ENCODE measurements at regions not wholly inside any gene's neighbourhood (a gene's known extent, or its start where the extent isn't known, plus 50 kb on each side); places are given as distances from the start of the nearest gene placed in this dataset.
A peak's percentile ranks its signal among the peaks of the same experiment; 100 is the strongest.

- no CpG with 5 or more reads among the region's 3 CpGs for WGBS (ENCODE audit: extremely low coverage, insufficient coverage, insufficient read length)
Measured at GRCh38 chr2:237261327-237261726, 152.6 kb downstream of the COL6A3 start.

GRCh38 chr2:237262838-237263771 is 150.9 kb downstream of the COL6A3 start:
- Histone ChIP-seq H2BK12ac (ENCODE audit: low read length) (peak overlapping the region; percentile 88), H3K4me1 (ENCODE audit: control insufficient read depth in 1 of 2, insufficient read depth in 2 of 2, low read length in 2 of 2) (peaks cover 3 to 4% of the 10 kb centered on the region in 2 experiments), H3K36me3 (ENCODE audit: control insufficient read depth in 1 of 2, insufficient read depth in 2 of 2, low read length in 2 of 2) (no peaks in the 10 kb centered on the region), H2BK5ac (ENCODE audit: low read depth, low read length, poor library complexity) (no peak overlapping the region), H4K91ac (ENCODE audit: low read depth, low read length) (peak overlapping the region; percentile 60), H3K14ac (ENCODE audit: low read length) (no peak overlapping the region), H3K18ac (ENCODE audit: low read length) (no peak overlapping the region), H3K23ac (ENCODE audit: low read length) (no peak overlapping the region), H2BK120ac (ENCODE audit: insufficient read depth, low read length, poor library complexity) (no peak overlapping the region), H3K4ac (ENCODE audit: low read depth, low read length) (no peak overlapping the region), H3K9me3 (ENCODE audit: insufficient read depth, low read depth, low read length) (no peaks in the 10 kb centered on the region), H2AFZ (ENCODE audit: insufficient read depth, low read length, poor library complexity) (no peak overlapping the region), H3K4me3 (ENCODE audit: low read depth, low read length) (no peak overlapping the region), H4K12ac (ENCODE audit: low read depth, low read length) (no peak overlapping the region), H3K27me3 (ENCODE audit: insufficient read depth, low read length) (no peaks in the 10 kb centered on the region), H3K79me1 (ENCODE audit: low read length) (peaks cover 25% of the 10 kb centered on the region), H4K8ac (ENCODE audit: low read depth, low read length) (peak overlapping the region; percentile 52), H3K9ac (ENCODE audit: low read length) (no peak overlapping the region), H3K27ac (ENCODE audit: low read depth, low read length) (no peak overlapping the region), H3K4me2 (ENCODE audit: low read length) (no peak overlapping the region), H3K79me2 (ENCODE audit: control insufficient read depth, insufficient read depth, low read length, poor library complexity) (no peaks in the 10 kb centered on the region), H2AK5ac (ENCODE audit: low read length) (no peak overlapping the region)
- no CpG with 5 or more reads among the region's 10 CpGs for WGBS (ENCODE audit: extremely low coverage, insufficient coverage, insufficient read length)
- DNase-seq = peak in 1 of 2 donors; percentile 56

More at GRCh38 chr2:237261327-237261726, 152.6 kb downstream of the COL6A3 start:
- Histone ChIP-seq H3K36me3 (ENCODE audit: control insufficient read depth in 1 of 2, insufficient read depth in 2 of 2, low read length in 2 of 2) (no peaks in the 10 kb centered on the region), H2BK120ac (ENCODE audit: insufficient read depth, low read length, poor library complexity) (peak overlapping the region; percentile 53), H2AFZ (ENCODE audit: insufficient read depth, low read length, poor library complexity) (no peak overlapping the region), H2AK5ac (ENCODE audit: low read length) (no peak overlapping the region), H3K4me1 (ENCODE audit: control insufficient read depth in 1 of 2, insufficient read depth in 2 of 2, low read length in 2 of 2) (peaks cover 6 to 10% of the 10 kb centered on the region in 2 experiments), H3K4ac (ENCODE audit: low read depth, low read length) (no peak overlapping the region), H3K9ac (ENCODE audit: low read length) (no peak overlapping the region), H2BK12ac (ENCODE audit: low read length) (peak overlapping the region; percentile 82), H3K14ac (ENCODE audit: low read length) (no peak overlapping the region), H3K4me3 (ENCODE audit: low read depth, low read length) (no peak overlapping the region), H4K12ac (ENCODE audit: low read depth, low read length) (no peak overlapping the region), H4K8ac (ENCODE audit: low read depth, low read length) (no peak overlapping the region), H3K79me1 (ENCODE audit: low read length) (peaks cover 37% of the 10 kb centered on the region), H3K9me3 (ENCODE audit: insufficient read depth, low read depth, low read length) (no peaks in the 10 kb centered on the region), H3K4me2 (ENCODE audit: low read length) (no peak overlapping the region), H3K79me2 (ENCODE audit: control insufficient read depth, insufficient read depth, low read length, poor library complexity) (peaks cover 2% of the 10 kb centered on the region), H2BK5ac (ENCODE audit: low read depth, low read length, poor library complexity) (no peak overlapping the region), H3K27me3 (ENCODE audit: insufficient read depth, low read length) (no peaks in the 10 kb centered on the region), H3K27ac (ENCODE audit: low read depth, low read length) (no peak overlapping the region), H3K23ac (ENCODE audit: low read length) (no peak overlapping the region), H3K18ac (ENCODE audit: low read length) (peak overlapping the region; percentile 14), H4K91ac (ENCODE audit: low read depth, low read length) (peak overlapping the region; percentile 26)
- DNase-seq = no peak

GRCh38 chr2:237264480-237265219 is 149.3 kb downstream of the COL6A3 start:
- H3K14ac ChIP-seq (ENCODE audit: low read length) = peak overlapping the region; percentile 53
- H3K23ac ChIP-seq (ENCODE audit: low read length) = no peak overlapping the region
- no peak overlapping the region for H2AFZ ChIP-seq (ENCODE audit: insufficient read depth, low read length, poor library complexity)
- peak overlapping the region; percentile 59 for H4K91ac ChIP-seq (ENCODE audit: low read depth, low read length)
- H3K9me3 ChIP-seq (ENCODE audit: insufficient read depth, low read depth, low read length) = no peaks in the 10 kb centered on the region
- no peak overlapping the region for H3K4ac ChIP-seq (ENCODE audit: low read depth, low read length)
- no CpG with 5 or more reads among the region's 18 CpGs for WGBS (ENCODE audit: extremely low coverage, insufficient coverage, insufficient read length)
- no peak overlapping the region for H4K12ac ChIP-seq (ENCODE audit: low read depth, low read length)
- H3K27ac ChIP-seq (ENCODE audit: low read depth, low read length) = no peak overlapping the region
- H3K4me1 ChIP-seq (ENCODE audit: control insufficient read depth in 1 of 2, insufficient read depth in 2 of 2, low read length in 2 of 2) = peaks cover 0 to 3% of the 10 kb centered on the region in 2 experiments
- H4K8ac ChIP-seq (ENCODE audit: low read depth, low read length) = peak overlapping the region; percentile 26
- no peak overlapping the region for H3K4me3 ChIP-seq (ENCODE audit: low read depth, low read length)
- H3K9ac ChIP-seq (ENCODE audit: low read length) = no peak overlapping the region
- H3K36me3 ChIP-seq (ENCODE audit: control insufficient read depth in 1 of 2, insufficient read depth in 2 of 2, low read length in 2 of 2) = no peaks in the 10 kb centered on the region
- H2BK12ac ChIP-seq (ENCODE audit: low read length) = peak overlapping the region; percentile 99
- peaks cover 26% of the 10 kb centered on the region for H3K79me1 ChIP-seq (ENCODE audit: low read length)
- H3K18ac ChIP-seq (ENCODE audit: low read length) = peak overlapping the region; percentile 51
- no peaks in the 10 kb centered on the region for H3K27me3 ChIP-seq (ENCODE audit: insufficient read depth, low read length)
- H3K4me2 ChIP-seq (ENCODE audit: low read length) = no peak overlapping the region
- DNase-seq = no peak
- peak overlapping the region; percentile 18 for H2AK5ac ChIP-seq (ENCODE audit: low read length)
- peak overlapping the region; percentile 56 for H2BK120ac ChIP-seq (ENCODE audit: insufficient read depth, low read length, poor library complexity)
- no peaks in the 10 kb centered on the region for H3K79me2 ChIP-seq (ENCODE audit: control insufficient read depth, insufficient read depth, low read length, poor library complexity)
- H2BK5ac ChIP-seq (ENCODE audit: low read depth, low read length, poor library complexity) = peak overlapping the region; percentile 57

- H4K91ac ChIP-seq (ENCODE audit: low read depth, low read length) = peak overlapping the region; percentile 82
- DNase-seq = no peak
- peaks cover 31% of the 10 kb centered on the region for H3K79me1 ChIP-seq (ENCODE audit: low read length)
- H2BK12ac ChIP-seq (ENCODE audit: low read length) = peak overlapping the region; percentile 52
- no peak overlapping the region for H3K9ac ChIP-seq (ENCODE audit: low read length)
- peak overlapping the region; percentile 62 for H4K8ac ChIP-seq (ENCODE audit: low read depth, low read length)
- peaks cover 9 to 16% of the 10 kb centered on the region in 2 experiments for H3K4me1 ChIP-seq (ENCODE audit: control insufficient read depth in 1 of 2, insufficient read depth in 2 of 2, low read length in 2 of 2)
- no peaks in the 10 kb centered on the region for H3K79me2 ChIP-seq (ENCODE audit: control insufficient read depth, insufficient read depth, low read length, poor library complexity)
- H4K12ac ChIP-seq (ENCODE audit: low read depth, low read length) = peak overlapping the region; percentile 35
- H2AFZ ChIP-seq (ENCODE audit: insufficient read depth, low read length, poor library complexity) = no peak overlapping the region
- no peaks in the 10 kb centered on the region for H3K36me3 ChIP-seq (ENCODE audit: control insufficient read depth in 1 of 2, insufficient read depth in 2 of 2, low read length in 2 of 2)
- no peak overlapping the region for H3K23ac ChIP-seq (ENCODE audit: low read length)
- H3K4me2 ChIP-seq (ENCODE audit: low read length) = no peak overlapping the region
- H3K4me3 ChIP-seq (ENCODE audit: low read depth, low read length) = no peak overlapping the region
- H3K9me3 ChIP-seq (ENCODE audit: insufficient read depth, low read depth, low read length) = peaks cover 2% of the 10 kb centered on the region
- no peak overlapping the region for H3K27ac ChIP-seq (ENCODE audit: low read depth, low read length)
- no CpG with 5 or more reads among the region's 7 CpGs for WGBS (ENCODE audit: extremely low coverage, insufficient coverage, insufficient read length)
- peak overlapping the region; percentile 63 for H3K18ac ChIP-seq (ENCODE audit: low read length)
- H3K27me3 ChIP-seq (ENCODE audit: insufficient read depth, low read length) = no peaks in the 10 kb centered on the region
- H3K14ac ChIP-seq (ENCODE audit: low read length) = peak overlapping the region; percentile 41
- H2AK5ac ChIP-seq (ENCODE audit: low read length) = peak overlapping the region; percentile 70
- peak overlapping the region; percentile 70 for H2BK120ac ChIP-seq (ENCODE audit: insufficient read depth, low read length, poor library complexity)
- no peak overlapping the region for H3K4ac ChIP-seq (ENCODE audit: low read depth, low read length)
- no peak overlapping the region for H2BK5ac ChIP-seq (ENCODE audit: low read depth, low read length, poor library complexity)
Measured at GRCh38 chr2:237268004-237268708, 145.8 kb downstream of the COL6A3 start.
